Smooth muscle cell of the brain vasculature (primary cell): ENCODE measurements at regions not wholly inside any gene's neighbourhood (a gene's known extent, or its start where the extent isn't known, plus 50 kb on each side); places are given as distances from the start of the nearest gene placed in this dataset.
"Not testable (repeated sequence)": the region's sequence is repeated elsewhere in the genome, so short reads cannot be mapped to it uniquely, and the experiment has no call there.

Experiments used
- DNase-seq: peaks from one replicate; pipeline ENCODE4 v3.0.0-alpha.2; 2012; ENCODE audit warnings: low read depth, low spot score

- DNase-seq = not testable (repeated sequence)
Measured at GRCh38 chr1:83472066-83472465, 526.9 kb downstream of the TTLL7 start.

GRCh38 chr1:83471272-83471671 lies 527.7 kb downstream of the TTLL7 start:
- DNase-seq = not testable (repeated sequence)

- not testable (repeated sequence) for DNase-seq
Measured at GRCh38 chr1:83468336-83468735, 530.6 kb downstream of the TTLL7 start.

GRCh38 chr1:83457735-83458248 lies 541.1 kb downstream of the TTLL7 start:
- DNase-seq = not testable (repeated sequence)

- DNase-seq = not testable (repeated sequence)
Measured at GRCh38 chr1:83457281-83457680, 541.7 kb downstream of the TTLL7 start.

GRCh38 chr1:83455753-83456152 lies 543.2 kb downstream of the TTLL7 start:
- DNase-seq = not testable (repeated sequence)

- DNase-seq = not testable (repeated sequence)
Measured at GRCh38 chr1:83445873-83446272, 553.1 kb downstream of the TTLL7 start.

- DNase-seq = not testable (repeated sequence)
Measured at GRCh38 chr1:83442412-83442811, 556.5 kb downstream of the TTLL7 start.

- not testable (repeated sequence) for DNase-seq
Measured at GRCh38 chr1:83440586-83440985, 558.3 kb downstream of the TTLL7 start.

GRCh38 chr1:83440021-83440420 lies 558.9 kb downstream of the TTLL7 start:
- not testable (repeated sequence) for DNase-seq

- DNase-seq = not testable (repeated sequence)
Measured at GRCh38 chr1:83438316-83438715, 560.6 kb downstream of the TTLL7 start.

GRCh38 chr1:83435336-83435735 lies 563.6 kb downstream of the TTLL7 start:
- not testable (repeated sequence) for DNase-seq

- not testable (repeated sequence) for DNase-seq
Measured at GRCh38 chr1:83427566-83427965, 571.4 kb downstream of the TTLL7 start.

- DNase-seq = not testable (repeated sequence)
Measured at GRCh38 chr1:83423382-83423781, 575.5 kb downstream of the TTLL7 start.

- DNase-seq = no peak
Measured at GRCh38 chr1:83418558-83418957, 580.4 kb downstream of the TTLL7 start.

GRCh38 chr1:83413839-83414107 lies 585.2 kb downstream of the TTLL7 start:
- not testable (repeated sequence) for DNase-seq

GRCh38 chr1:83410746-83411413 lies 588.1 kb downstream of the TTLL7 start:
- not testable (repeated sequence) for DNase-seq

GRCh38 chr1:83406693-83407371 lies 592.1 kb downstream of the TTLL7 start:
- not testable (repeated sequence) for DNase-seq

- DNase-seq = not testable (repeated sequence)
Measured at GRCh38 chr1:83405789-83406188, 593.1 kb downstream of the TTLL7 start.

- not testable (repeated sequence) for DNase-seq
Measured at GRCh38 chr1:83403500-83403899, 595.4 kb downstream of the TTLL7 start.

- DNase-seq = not testable (repeated sequence)
Measured at GRCh38 chr1:83401146-83401545, 597.8 kb downstream of the TTLL7 start.

GRCh38 chr1:83400173-83400572 lies 598.8 kb downstream of the TTLL7 start:
- not testable (repeated sequence) for DNase-seq

GRCh38 chr1:83398125-83398524 lies 600.8 kb downstream of the TTLL7 start:
- not testable (repeated sequence) for DNase-seq
